HEK293T (cell line): ENCODE measurements at regions not wholly inside any gene's neighbourhood (a gene's known extent, or its start where the extent isn't known, plus 50 kb on each side); places are given as distances from the start of the nearest gene placed in this dataset.

ENCODE experiments used
- ARNT ChIP-seq: fragments of 450-650 bp; IDR thresholded peaks from 2 replicates; pipeline ENCODE4 v1.6.1; 2017; ENCODE audit warnings: mild to moderate bottlenecking
- BHLHE40 ChIP-seq: fragments of 450-650 bp; IDR thresholded peaks from 2 replicates; pipeline ENCODE4 v1.6.1; 2016; ENCODE audit warnings: mild to moderate bottlenecking, moderate library complexity, borderline replicate concordance
- FOXK2 ChIP-seq: fragments of 450-650 bp; IDR thresholded peaks from 2 replicates; pipeline ENCODE4 v1.6.1; 2016; ENCODE audit warnings: mild to moderate bottlenecking
- LEF1 ChIP-seq: fragments of 450-650 bp; IDR thresholded peaks from 2 replicates; pipeline ENCODE4 v1.6.1; 2017; ENCODE audit warnings: mild to moderate bottlenecking, borderline replicate concordance
- PKNOX1 ChIP-seq: fragments of 450-650 bp; IDR thresholded peaks from 2 replicates; pipeline ENCODE4 v1.6.1; 2016
- SUZ12 ChIP-seq: fragments of 450-650 bp; IDR thresholded peaks from 2 replicates; pipeline ENCODE4 v1.6.1; 2016; ENCODE audit warnings: mild to moderate bottlenecking

GRCh38 chr7:41046776-41047175, 656.1 kb downstream of the INHBA start:
- TF ChIP-seq PKNOX1 (no peak), FOXK2 (no peak), ARNT (no peak), LEF1 (no peak), SUZ12 (no peak), BHLHE40 (no peak)
